ENCODE measurements at regions not wholly inside any gene's neighbourhood (a gene's known extent, or its start where the extent isn't known, plus 50 kb on each side); places are given as distances from the start of the nearest gene placed in this dataset.

GRCh38 chr3:118476885-118477618, 557.6 kb downstream of the IGSF11 start:
- no peak for TF ChIP-seq BHLHE40 (IDR thresholded peaks at IDR 0.05; ENCODE audit: borderline replicate concordance)
- TF ChIP-seq FOXA1 (IDR thresholded peaks at IDR 0.05) = no peak
